GM18502 (cell line): ENCODE measurements at regions not wholly inside any gene's neighbourhood (a gene's known extent, or its start where the extent isn't known, plus 50 kb on each side); places are given as distances from the start of the nearest gene placed in this dataset.
A peak's percentile ranks its signal among the peaks of the same experiment; 100 is the strongest.

Experiments used
- ATAC-seq: cut with Tn5 transposase; IDR thresholded peaks from one replicate; pipeline ENCODE4 v1.9.1; 2021; ENCODE audit warnings: mild to moderate bottlenecking; ENCODE audit not compliant: unreplicated experiment, poor library complexity

- no peak for ATAC-seq
These were observed 299.3 kb upstream of the N4BP1 start for GRCh38 chr16:48909231-48909630.

GRCh38 chr16:48907906-48908634 lies 298.1 kb upstream of the N4BP1 start:
- ATAC-seq: peak; percentile 78

- ATAC-seq: no peak
These were observed 295.9 kb upstream of the N4BP1 start for GRCh38 chr16:48905632-48906505.

- no peak for ATAC-seq
These were observed 294.4 kb upstream of the N4BP1 start for GRCh38 chr16:48904333-48904732.

GRCh38 chr16:48903039-48903438 lies 293.1 kb upstream of the N4BP1 start:
- no peak for ATAC-seq

GRCh38 chr16:48901712-48902374 lies 291.9 kb upstream of the N4BP1 start:
- ATAC-seq: peak; percentile 49

- no peak for ATAC-seq
These were observed 289.5 kb upstream of the N4BP1 start for GRCh38 chr16:48899500-48899899.

- ATAC-seq: no peak
These were observed 287.8 kb upstream of the N4BP1 start for GRCh38 chr16:48897698-48898205.

- no peak for ATAC-seq
These were observed 285.2 kb upstream of the N4BP1 start for GRCh38 chr16:48895142-48895541.

- ATAC-seq: no peak
These were observed 282.9 kb upstream of the N4BP1 start for GRCh38 chr16:48892893-48893292.

GRCh38 chr16:48887646-48888210 lies 277.7 kb upstream of the N4BP1 start:
- ATAC-seq: no peak

- ATAC-seq: no peak
These were observed 275.5 kb upstream of the N4BP1 start for GRCh38 chr16:48885471-48885870.

GRCh38 chr16:48881272-48881671 lies 271.3 kb upstream of the N4BP1 start:
- no peak for ATAC-seq

- no peak for ATAC-seq
These were observed 269.5 kb upstream of the N4BP1 start for GRCh38 chr16:48879223-48880122.

- ATAC-seq: no peak
These were observed 268.0 kb upstream of the N4BP1 start for GRCh38 chr16:48877946-48878345.

GRCh38 chr16:48870141-48870540 lies 260.2 kb upstream of the N4BP1 start:
- no peak for ATAC-seq

GRCh38 chr16:48865520-48865919 lies 255.5 kb upstream of the N4BP1 start:
- no peak for ATAC-seq

GRCh38 chr16:48864055-48864454 lies 254.1 kb upstream of the N4BP1 start:
- ATAC-seq: no peak

GRCh38 chr16:48862087-48862532 lies 252.1 kb upstream of the N4BP1 start:
- ATAC-seq: no peak
